GM23338 (cell line): ENCODE measurements at regions not wholly inside any gene's neighbourhood (a gene's known extent, or its start where the extent isn't known, plus 50 kb on each side); places are given as distances from the start of the nearest gene placed in this dataset.

Experiments used
- ATAC-seq: fragments of 200-7000 bp; cut with Tn5 transposase; 3 replicates; pipeline ENCODE4 v1.9.1; 2020
- DNase-seq: peaks from one replicate; pipeline ENCODE4 v3.0.0-alpha.2; 2015; ENCODE audit warnings: low spot score
- H2AFZ ChIP-seq: fragments of 200-600 bp; sonication (generic); 2 replicates; pipeline ENCODE4 v1.8.0; 2016; ENCODE audit warnings: antibody characterized with exemption, mild to moderate bottlenecking, moderate library complexity
- H3F3A ChIP-seq: fragments of 200-600 bp; sonication (generic); replicated peaks from 2 replicates; pipeline ENCODE4 v1.8.0; 2017; ENCODE audit warnings: antibody characterized with exemption, mixed run types, low read depth
- H3K27ac ChIP-seq: fragments of 200-600 bp; sonication (generic); 2 replicates; pipeline ENCODE4 v1.6.1; 2016; ENCODE audit warnings: low read depth
- H3K27me3 ChIP-seq: fragments of 200-600 bp; sonication (generic); 2 replicates; pipeline ENCODE4 v1.8.0; 2016; ENCODE audit warnings: mild to moderate bottlenecking, mixed run types, moderate library complexity; ENCODE audit not compliant: insufficient read depth
- H3K36me3 ChIP-seq: fragments of 200-600 bp; sonication (generic); 2 replicates; pipeline ENCODE4 v1.8.0; 2016; ENCODE audit warnings: mild to moderate bottlenecking; ENCODE audit not compliant: insufficient read depth
- H3K4me1 ChIP-seq: fragments of 200-600 bp; sonication (generic); 2 replicates; pipeline ENCODE4 v1.8.0; 2016; ENCODE audit warnings: mild to moderate bottlenecking, moderate library complexity; ENCODE audit not compliant: insufficient read depth
- H3K4me2 ChIP-seq: fragments of 200-600 bp; sonication (generic); 2 replicates; pipeline ENCODE4 v1.7.1; 2017; ENCODE audit warnings: mixed run types
- H3K4me3 ChIP-seq: fragments of 200-600 bp; sonication (generic); 2 replicates; pipeline ENCODE4 v1.6.1; 2016; ENCODE audit warnings: mixed run types
- H3K79me2 ChIP-seq: fragments of 200-600 bp; sonication (generic); replicated peaks from 2 replicates; pipeline ENCODE4 v1.8.0; 2017; ENCODE audit warnings: mild to moderate bottlenecking; ENCODE audit not compliant: insufficient read depth
- H3K9me2 ChIP-seq: fragments of 200-600 bp; sonication (generic); 2 replicates; pipeline ENCODE4 v1.8.0; 2017; ENCODE audit not compliant: insufficient read depth
- H4K20me1 ChIP-seq: fragments of 200-600 bp; sonication (generic); replicated peaks from 2 replicates; pipeline ENCODE4 v1.8.0; 2017; ENCODE audit warnings: mild to moderate bottlenecking; ENCODE audit not compliant: insufficient read depth
- H3K27ac Mint-ChIP-seq: 2 replicates; pipeline ENCODE4 v1.8.0; 2020; ENCODE audit warnings: inconsistent platforms, mild to moderate bottlenecking, moderate library complexity, mixed read lengths
- H3K27me3 Mint-ChIP-seq: 3 replicates; pipeline ENCODE4 v1.8.0; 2022; ENCODE audit warnings: low read depth, mild to moderate bottlenecking, moderate library complexity, mixed read lengths, inconsistent platforms; ENCODE audit not compliant: insufficient read depth, poor library complexity
- H3K36me3 Mint-ChIP-seq: 3 replicates; pipeline ENCODE4 v1.8.0; 2021; ENCODE audit warnings: low read depth, mild to moderate bottlenecking, inconsistent platforms, moderate library complexity, mixed read lengths
- H3K4me1 Mint-ChIP-seq: 3 replicates; pipeline ENCODE4 v1.8.0; 2020; ENCODE audit warnings: mild to moderate bottlenecking, inconsistent platforms, mixed read lengths
- H3K4me3 Mint-ChIP-seq: 3 replicates; pipeline ENCODE4 v1.8.0; 2021; ENCODE audit warnings: moderate library complexity, mild to moderate bottlenecking, inconsistent platforms, mixed read lengths
- H3K9me3 Mint-ChIP-seq: 3 replicates; pipeline ENCODE4 v1.8.0; 2020; ENCODE audit warnings: moderate library complexity, mild to moderate bottlenecking, inconsistent platforms, mixed read lengths
- CTCF ChIP-seq, 2 experiments: fragments of 200-600 bp in 1 of 2; sonication (generic) in 1 of 2; conservative IDR thresholded peaks; 2 replicates each; pipeline versions ENCODE4 v1.5.1 to v1.6.1; 2016 to 2017; ENCODE audit warnings: antibody characterized with exemption in 2 of 2, low read depth in 2 of 2, mild to moderate bottlenecking in 2 of 2, moderate library complexity in 1 of 2
- EZH2phosphoT487 ChIP-seq: fragments of 200-600 bp; sonication (generic); IDR thresholded peaks from one replicate; pipeline ENCODE4 v1.8.1; 2018; ENCODE audit warnings: antibody characterized with exemption; ENCODE audit not compliant: unreplicated experiment
- NANOG ChIP-seq: IDR thresholded peaks from 2 replicates; pipeline ENCODE4 v1.6.1; 2016; ENCODE audit warnings: antibody characterized with exemption, borderline replicate concordance
- POLR2AphosphoS5 ChIP-seq: IDR thresholded peaks from 2 replicates; pipeline ENCODE4 v1.6.1; 2016; ENCODE audit warnings: antibody characterized with exemption, low read depth
- REST ChIP-seq: IDR thresholded peaks from one replicate; pipeline ENCODE4 v1.6.1; 2018; ENCODE audit warnings: antibody characterized with exemption; ENCODE audit not compliant: unreplicated experiment
- STAT1 ChIP-seq: IDR thresholded peaks from one replicate; pipeline ENCODE4 v1.6.1; 2016; ENCODE audit warnings: antibody characterized with exemption; ENCODE audit not compliant: unreplicated experiment
- ZNF114 ChIP-seq: fragments of 250-450 bp; sonication (Bioruptor Pico); IDR thresholded peaks from 2 replicates; pipeline ENCODE4 v1.5.0; 2020; ENCODE audit warnings: mild to moderate bottlenecking, moderate library complexity
- ZNF462 ChIP-seq: fragments of 250-450 bp; sonication (Bioruptor Pico); IDR thresholded peaks from 2 replicates; pipeline ENCODE4 v1.5.0; 2020; ENCODE audit warnings: mild to moderate bottlenecking, moderate library complexity

GRCh38 chr2:33709951-33710350 is 110.9 kb upstream of the FAM98A start (continued):
- TF ChIP-seq REST (no peak), POLR2AphosphoS5 (no peak), STAT1 (no peak), CTCF (conservative IDR thresholded peaks at IDR 0.05; ENCODE audit: low read depth in 2 of 2) (no peak)

GRCh38 chr2:33707312-33707711 is 108.2 kb upstream of the FAM98A start:
- DNase-seq: no peak
- TF ChIP-seq NANOG (no peak), STAT1 (no peak)
- H3F3A ChIP-seq: no peaks in the 10 kb centered on the region
- H3K36me3 ChIP-seq: no peaks in the 10 kb centered on the region
- Mint-ChIP-seq H3K4me3 (no peak overlapping the region), H3K36me3 (no peaks in the 10 kb centered on the region), H3K9me3 (no peaks in the 10 kb centered on the region; the same call in 2 of the 3 replicates), H3K27ac (no peak overlapping the region), H3K4me1 (peaks cover 25% of the 10 kb centered on the region), H3K27me3 (peaks cover 1% of the 10 kb centered on the region)
- H4K20me1 ChIP-seq: no peaks in the 10 kb centered on the region
- no peaks in the 10 kb centered on the region for H3K79me2 ChIP-seq
- no peak overlapping the region for H3K4me2 ChIP-seq
- no peaks in the 10 kb centered on the region for H3K27me3 ChIP-seq
- no peak for ATAC-seq
- no peak overlapping the region for H3K27ac ChIP-seq
- peaks cover 4% of the 10 kb centered on the region; the same call in 1 of the 2 replicates for H3K9me2 ChIP-seq
- no peak overlapping the region for H3K4me3 ChIP-seq
- H2AFZ ChIP-seq: 0 out of 2 replicates have a peak overlapping the region, but pooled peaks have one; percentile 7
- H3K4me1 ChIP-seq: peaks cover 40% of the 10 kb centered on the region

GRCh38 chr2:33706410-33706809 is 107.3 kb upstream of the FAM98A start:
- no peak for ATAC-seq
- H3K27ac Mint-ChIP-seq: no peak overlapping the region
- TF ChIP-seq ZNF114 (CRISPR knock-in tag) (no peak), NANOG (no peak), ZNF462 (CRISPR knock-in tag) (no peak), POLR2AphosphoS5 (no peak), EZH2phosphoT487 (no peak)

More at GRCh38 chr2:33706410-33706809, 107.3 kb upstream of the FAM98A start:
- no peaks in the 10 kb centered on the region for H3F3A ChIP-seq
- H3K4me3 ChIP-seq: no peak overlapping the region
- H3K27ac ChIP-seq: no peak overlapping the region
- H4K20me1 ChIP-seq: no peaks in the 10 kb centered on the region
- no peak overlapping the region for H3K4me3 Mint-ChIP-seq
- no peaks in the 10 kb centered on the region; the same call in 2 of the 3 replicates for H3K9me3 Mint-ChIP-seq
- H3K36me3 ChIP-seq: no peaks in the 10 kb centered on the region
- H2AFZ ChIP-seq: peak overlapping the region; percentile 23; the same call in 1 of the 2 replicates
- no peaks in the 10 kb centered on the region for H3K79me2 ChIP-seq
- no peak for DNase-seq
- peaks cover 31% of the 10 kb centered on the region for H3K4me1 ChIP-seq
- H3K4me2 ChIP-seq: no peak overlapping the region
- peaks cover 4% of the 10 kb centered on the region; the same call in 1 of the 2 replicates for H3K9me2 ChIP-seq
- H3K27me3 Mint-ChIP-seq: no peaks in the 10 kb centered on the region
- no peaks in the 10 kb centered on the region for H3K36me3 Mint-ChIP-seq
- peaks cover 19% of the 10 kb centered on the region; the same call in 2 of the 3 replicates for H3K4me1 Mint-ChIP-seq
- H3K27me3 ChIP-seq: no peaks in the 10 kb centered on the region
